HCT116 (cell line): ENCODE measurements at regions not wholly inside any gene's neighbourhood (a gene's known extent, or its start where the extent isn't known, plus 50 kb on each side); places are given as distances from the start of the nearest gene placed in this dataset.

Source experiments
- ATAC-seq: fragments of 200-7000 bp; cut with Tn5 transposase; 2 replicates; pipeline ENCODE4 v1.9.1; 2020; ENCODE audit warnings: mild to moderate bottlenecking, moderate library complexity
- BruUV-seq: library from RNA; stranded (reverse); fragments of 400-500 nt; replicated peaks from 2 replicates; lab custom pipeline; 2021; lab: Mats Ljungman, UMichigan
- CTCF ChIA-PET: fragments of 300-600 bp; sonication (Branson Sonifier 250); formaldehyde crosslinking; loops from one replicate; lab custom pipeline; 2021; ENCODE audit warnings: antibody characterized with exemption; lab: Charles Lee
- POLR2A ChIA-PET: fragments of 300-600, 350-600 bp; sonication (Branson Sonifier 250); formaldehyde crosslinking; loops from one replicate; lab custom pipeline; 2021; ENCODE audit warnings: antibody characterized with exemption; lab: Charles Lee
- RAD21 ChIA-PET, 2 experiments: fragments of 300-600 bp; sonication (Branson Sonifier 250); formaldehyde crosslinking; loops; one replicate each; lab custom pipeline; 2023; ENCODE audit warnings: low total read pairs in 2 of 2; ENCODE audit not compliant: uncharacterized antibody in 2 of 2, unreplicated experiment in 2 of 2, low non-redundant PET in 1 of 2; lab: Charles Lee
- DNase-seq: peaks from one replicate; pipeline ENCODE4 v3.0.0-alpha.2; 2010; ENCODE audit warnings: low read depth, low spot score
- H2AFZ ChIP-seq: fragments of 200-600 bp; shearing (Covaris generic), sonication (generic); 2 replicates; pipeline ENCODE4 v1.6.1; 2017; ENCODE audit warnings: low read depth, mixed run types, mixed read lengths, antibody characterized with exemption, low read length; ENCODE audit not compliant: poor library complexity, severe bottlenecking
- H3K27ac ChIP-seq: 2 replicates; pipeline ENCODE4 v1.5.1; 2012; ENCODE audit warnings: low read depth, low read length
- H3K27me3 ChIP-seq: fragments of 200-600 bp; sonication (generic); 2 replicates; pipeline ENCODE4 v1.6.1; 2016; ENCODE audit warnings: mixed run types, low read length, mixed read lengths; ENCODE audit not compliant: insufficient read depth
- H3K36me3 ChIP-seq, 2 experiments: fragments of 200-500 bp in 1 of 2; fragments of 200-600 bp in 1 of 2; sonication (Bioruptor generic) in 1 of 2; sonication (generic) in 1 of 2; 2 replicates each; pipeline versions ENCODE4 v1.5.1 to v1.6.1; 2014 to 2016; ENCODE audit warnings: low read length in 2 of 2, inconsistent platforms in 1 of 2, mixed read lengths in 1 of 2, mixed run types in 1 of 2; ENCODE audit not compliant: insufficient read depth in 2 of 2, control insufficient read depth in 1 of 2
- H3K4me1 ChIP-seq, 2 experiments: fragments of 200-600 bp in 1 of 2; sonication (generic) in 1 of 2; 2 replicates each; pipeline versions ENCODE4 v1.5.1 to v1.6.1; 2012 to 2017; ENCODE audit warnings: low read length in 2 of 2, inconsistent platforms in 1 of 2, mild to moderate bottlenecking in 1 of 2, mixed read lengths in 1 of 2, mixed run types in 1 of 2, moderate library complexity in 1 of 2; ENCODE audit not compliant: insufficient read depth in 2 of 2, control insufficient read depth in 1 of 2
- H3K4me2 ChIP-seq: fragments of 200-600 bp; sonication (generic); 2 replicates; pipeline ENCODE4 v1.6.1; 2017; ENCODE audit warnings: mixed run types, low read length, mixed read lengths
- H3K4me3 ChIP-seq, 2 experiments: fragments of 200-600 bp in 1 of 2; sonication (generic) in 1 of 2; replicated peaks in 1 of 2; 2 replicates each; pipeline ENCODE4 v1.5.1; 2011 to 2016; ENCODE audit warnings: low read length in 2 of 2, control low read depth in 1 of 2, low read depth in 1 of 2, mild to moderate bottlenecking in 1 of 2, mixed read lengths in 1 of 2, mixed run types in 1 of 2
- H3K79me2 ChIP-seq: fragments of 200-600 bp; sonication (generic); 2 replicates; pipeline ENCODE4 v1.6.1; 2017; ENCODE audit warnings: mild to moderate bottlenecking, mixed run types, low read length, moderate library complexity, mixed read lengths; ENCODE audit not compliant: insufficient read depth
- H3K9ac ChIP-seq: fragments of 200-600 bp; sonication (generic); 2 replicates; pipeline ENCODE4 v1.6.1; 2016; ENCODE audit warnings: low read length, mixed read lengths
- H3K9me2 ChIP-seq: fragments of 200-600 bp; sonication (generic), shearing (Covaris generic); 2 replicates; pipeline ENCODE4 v1.6.1; 2017; ENCODE audit warnings: mixed run types, mild to moderate bottlenecking, moderate library complexity; ENCODE audit not compliant: insufficient read depth
- H3K9me3 ChIP-seq, 2 experiments: fragments of 200-500 bp in 1 of 2; fragments of 200-600 bp in 1 of 2; sonication (Bioruptor generic) in 1 of 2; sonication (generic) in 1 of 2; 2 replicates each; pipeline ENCODE4 v1.6.1; 2014 to 2017; ENCODE audit warnings: low read length in 2 of 2, mixed read lengths in 2 of 2, inconsistent platforms in 1 of 2, low read depth in 1 of 2, mild to moderate bottlenecking in 1 of 2, mixed run types in 1 of 2, moderate library complexity in 1 of 2; ENCODE audit not compliant: control insufficient read depth in 1 of 2, insufficient read depth in 1 of 2
- H4K20me1 ChIP-seq: fragments of 200-600 bp; sonication (generic), shearing (Covaris generic); 2 replicates; pipeline ENCODE4 v1.6.1; 2017; ENCODE audit warnings: mixed run types, mild to moderate bottlenecking, moderate library complexity; ENCODE audit not compliant: insufficient read depth
- CBX3 ChIP-seq: IDR thresholded peaks from 2 replicates; pipeline ENCODE4 v1.6.1; 2012; ENCODE audit warnings: low read depth
- CEBPB ChIP-seq: IDR thresholded peaks from 2 replicates; pipeline ENCODE4 v1.6.1; 2012; ENCODE audit warnings: low read depth
- EGR1 ChIP-seq: IDR thresholded peaks from 2 replicates; pipeline ENCODE4 v1.6.1; 2012; ENCODE audit warnings: low read depth
- EZH2 ChIP-seq: fragments of 200-600 bp; sonication (generic); IDR thresholded peaks from 2 replicates; pipeline ENCODE4 v1.6.1; 2017; ENCODE audit warnings: antibody characterized with exemption, mixed run types
- FOSL1 ChIP-seq: IDR thresholded peaks from 2 replicates; pipeline ENCODE4 v1.6.1; 2012; ENCODE audit warnings: low read depth
- POLR2A ChIP-seq: IDR thresholded peaks from 2 replicates; pipeline ENCODE4 v1.7.0; 2011; ENCODE audit warnings: borderline replicate concordance; ENCODE audit not compliant: insufficient read depth, insufficient read length; ENCODE audit errors: extremely low read depth
- POLR2AphosphoS5 ChIP-seq: IDR thresholded peaks from 2 replicates; pipeline ENCODE4 v1.6.1; 2011; ENCODE audit warnings: mild to moderate bottlenecking, low read depth, low read length, moderate library complexity
- SP1 ChIP-seq: IDR thresholded peaks from 2 replicates; pipeline ENCODE4 v1.6.1; 2012; ENCODE audit warnings: low read depth
- SRF ChIP-seq: IDR thresholded peaks from 2 replicates; pipeline ENCODE4 v1.6.1; 2012; ENCODE audit warnings: low read depth
- TCF7L2 ChIP-seq: IDR thresholded peaks from 2 replicates; pipeline ENCODE4 v1.7.0; 2011; ENCODE audit warnings: borderline replicate concordance, inconsistent platforms; ENCODE audit not compliant: insufficient read depth, insufficient read length; ENCODE audit errors: extremely low read depth
- ZFX ChIP-seq: fragments of 450-650 bp; IDR thresholded peaks from 2 replicates; pipeline ENCODE4 v1.6.1; 2017
- ZNF274 ChIP-seq: fragments of 200-500 bp; sonication (Bioruptor generic); IDR thresholded peaks from 2 replicates; pipeline ENCODE4 v1.6.1; 2014; ENCODE audit warnings: mild to moderate bottlenecking, low read depth, low read length, inconsistent platforms
- intact Hi-C: fragments of 100-400 bp; cut with micrococcal nuclease; formaldehyde crosslinking; loops from 2 replicates; pipeline ENCODE4 v1.10.0; 2022
- TF ChIP-seq, protein P1 (sequence below): IDR thresholded peaks from 2 replicates; pipeline ENCODE4 v1.6.1; 2012
- TF ChIP-seq, protein P2 (sequence below): IDR thresholded peaks from 2 replicates; pipeline ENCODE4 v1.6.1; 2011; ENCODE audit warnings: mild to moderate bottlenecking, low read length, moderate library complexity; ENCODE audit not compliant: insufficient replicate concordance; ENCODE audit errors: extremely low read depth
- TF ChIP-seq, protein P3 (sequence below): IDR thresholded peaks from 2 replicates; pipeline ENCODE4 v1.6.1; 2012
- TF ChIP-seq, protein P4 (sequence below): IDR thresholded peaks from 2 replicates; pipeline ENCODE4 v1.6.1; 2012; ENCODE audit warnings: low read depth

DNA sequence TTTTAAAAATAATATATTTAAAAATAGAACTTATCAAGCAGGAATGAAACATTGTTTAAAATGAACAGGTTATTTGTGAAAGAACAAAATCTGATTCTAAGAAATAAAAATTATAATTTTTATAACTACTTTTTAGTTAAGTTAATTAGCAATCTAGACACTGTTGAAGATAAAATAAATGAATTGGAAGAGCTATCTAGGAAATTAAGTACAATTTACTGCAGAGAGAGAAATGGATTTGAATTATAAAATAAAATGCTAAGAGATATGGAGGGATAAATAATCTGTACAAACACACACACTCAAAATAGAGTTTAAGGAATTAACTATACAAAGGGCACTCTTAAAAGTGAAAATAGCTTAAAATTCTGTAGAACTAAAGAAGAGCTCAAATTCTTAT lies 1123.1 kb downstream of the PLA2G4A start:
- Histone ChIP-seq H3K27ac (no peak overlapping the region), H3K4me1 (no peaks in the 10 kb centered on the region), H4K20me1 (no peaks in the 10 kb centered on the region), H3K27me3 (no peaks in the 10 kb centered on the region), H3K9ac (no peak overlapping the region), H3K79me2 (no peaks in the 10 kb centered on the region), H3K4me3 (no peak overlapping the region), H3K4me2 (no peak overlapping the region), H3K36me3 (no peaks in the 10 kb centered on the region), H2AFZ (no peak overlapping the region), H3K9me2 (no peaks in the 10 kb centered on the region), H3K9me3 (peaks cover 0 to under 1% of the 10 kb centered on the region in 2 experiments; a peak in 1 of 4 replicates)
- BruUV-seq, result no TSS peak
- ChIA-PET RAD21 (no interaction called here), POLR2A (no interaction called here), CTCF (no interaction called here)
- ATAC-seq (no peak), DNase-seq (no peak)
- TF ChIP-seq, protein P1, sequence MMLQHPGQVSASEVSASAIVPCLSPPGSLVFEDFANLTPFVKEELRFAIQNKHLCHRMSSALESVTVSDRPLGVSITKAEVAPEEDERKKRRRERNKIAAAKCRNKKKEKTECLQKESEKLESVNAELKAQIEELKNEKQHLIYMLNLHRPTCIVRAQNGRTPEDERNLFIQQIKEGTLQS, result no peak
- no peak for TF ChIP-seq SRF
- TF ChIP-seq FOSL1, result no peak
- intact Hi-C loops, result no loop called here

DNA sequence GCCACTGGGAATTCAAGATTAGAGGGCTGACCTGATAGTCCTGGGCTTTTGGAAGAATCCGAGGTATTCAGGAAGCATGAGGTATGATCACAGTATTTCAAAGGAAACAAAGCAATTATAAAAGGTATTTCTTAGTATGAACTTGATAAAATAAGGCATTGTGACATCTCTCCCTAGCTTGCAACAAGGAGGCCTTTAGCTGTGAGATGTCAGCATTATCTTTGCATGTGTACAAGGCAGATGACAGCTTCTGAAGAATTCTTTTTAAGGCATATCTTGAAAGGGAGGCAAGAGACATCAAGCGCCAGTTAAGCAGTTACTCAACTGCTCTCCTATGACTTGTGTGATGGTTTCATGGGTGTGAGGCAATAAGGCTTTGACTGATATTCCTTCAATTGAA lies 1123.7 kb downstream of the PLA2G4A start:
- intact Hi-C loops, result no loop called here
- H3K9ac ChIP-seq, result no peak overlapping the region
- ChIA-PET RAD21 (no interaction called here), POLR2A (no interaction called here), CTCF (no interaction called here)
- no peak overlapping the region for H3K27ac ChIP-seq
- no peak overlapping the region for H3K4me2 ChIP-seq
- H3K9me2 ChIP-seq, result no peaks in the 10 kb centered on the region
- H4K20me1 ChIP-seq, result no peaks in the 10 kb centered on the region
- H3K4me3 ChIP-seq, result no peak overlapping the region
- H3K9me3 ChIP-seq, result no peaks in the 10 kb centered on the region
- no peak for ATAC-seq
- no peaks in the 10 kb centered on the region for H3K27me3 ChIP-seq
- no peaks in the 10 kb centered on the region for H3K36me3 ChIP-seq
- no peak overlapping the region for H2AFZ ChIP-seq
- BruUV-seq, result no TSS peak
- no peaks in the 10 kb centered on the region for H3K79me2 ChIP-seq
- H3K4me1 ChIP-seq, result no peaks in the 10 kb centered on the region
- DNase-seq, result no peak
- TF ChIP-seq, protein P2, sequence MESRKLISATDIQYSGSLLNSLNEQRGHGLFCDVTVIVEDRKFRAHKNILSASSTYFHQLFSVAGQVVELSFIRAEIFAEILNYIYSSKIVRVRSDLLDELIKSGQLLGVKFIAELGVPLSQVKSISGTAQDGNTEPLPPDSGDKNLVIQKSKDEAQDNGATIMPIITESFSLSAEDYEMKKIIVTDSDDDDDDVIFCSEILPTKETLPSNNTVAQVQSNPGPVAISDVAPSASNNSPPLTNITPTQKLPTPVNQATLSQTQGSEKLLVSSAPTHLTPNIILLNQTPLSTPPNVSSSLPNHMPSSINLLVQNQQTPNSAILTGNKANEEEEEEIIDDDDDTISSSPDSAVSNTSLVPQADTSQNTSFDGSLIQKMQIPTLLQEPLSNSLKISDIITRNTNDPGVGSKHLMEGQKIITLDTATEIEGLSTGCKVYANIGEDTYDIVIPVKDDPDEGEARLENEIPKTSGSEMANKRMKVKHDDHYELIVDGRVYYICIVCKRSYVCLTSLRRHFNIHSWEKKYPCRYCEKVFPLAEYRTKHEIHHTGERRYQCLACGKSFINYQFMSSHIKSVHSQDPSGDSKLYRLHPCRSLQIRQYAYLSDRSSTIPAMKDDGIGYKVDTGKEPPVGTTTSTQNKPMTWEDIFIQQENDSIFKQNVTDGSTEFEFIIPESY, result no peak
- TF ChIP-seq POLR2A (no peak), CBX3 (no peak), ZNF274 (no peak), EGR1 (no peak), CEBPB (no peak), TCF7L2 (no peak), FOSL1 (no peak), EZH2 (no peak), ZFX (no peak), SP1 (no peak), POLR2AphosphoS5 (no peak)
- TF ChIP-seq, protein P3, sequence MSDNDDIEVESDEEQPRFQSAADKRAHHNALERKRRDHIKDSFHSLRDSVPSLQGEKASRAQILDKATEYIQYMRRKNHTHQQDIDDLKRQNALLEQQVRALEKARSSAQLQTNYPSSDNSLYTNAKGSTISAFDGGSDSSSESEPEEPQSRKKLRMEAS, result no peak
- TF ChIP-seq, protein P4, sequence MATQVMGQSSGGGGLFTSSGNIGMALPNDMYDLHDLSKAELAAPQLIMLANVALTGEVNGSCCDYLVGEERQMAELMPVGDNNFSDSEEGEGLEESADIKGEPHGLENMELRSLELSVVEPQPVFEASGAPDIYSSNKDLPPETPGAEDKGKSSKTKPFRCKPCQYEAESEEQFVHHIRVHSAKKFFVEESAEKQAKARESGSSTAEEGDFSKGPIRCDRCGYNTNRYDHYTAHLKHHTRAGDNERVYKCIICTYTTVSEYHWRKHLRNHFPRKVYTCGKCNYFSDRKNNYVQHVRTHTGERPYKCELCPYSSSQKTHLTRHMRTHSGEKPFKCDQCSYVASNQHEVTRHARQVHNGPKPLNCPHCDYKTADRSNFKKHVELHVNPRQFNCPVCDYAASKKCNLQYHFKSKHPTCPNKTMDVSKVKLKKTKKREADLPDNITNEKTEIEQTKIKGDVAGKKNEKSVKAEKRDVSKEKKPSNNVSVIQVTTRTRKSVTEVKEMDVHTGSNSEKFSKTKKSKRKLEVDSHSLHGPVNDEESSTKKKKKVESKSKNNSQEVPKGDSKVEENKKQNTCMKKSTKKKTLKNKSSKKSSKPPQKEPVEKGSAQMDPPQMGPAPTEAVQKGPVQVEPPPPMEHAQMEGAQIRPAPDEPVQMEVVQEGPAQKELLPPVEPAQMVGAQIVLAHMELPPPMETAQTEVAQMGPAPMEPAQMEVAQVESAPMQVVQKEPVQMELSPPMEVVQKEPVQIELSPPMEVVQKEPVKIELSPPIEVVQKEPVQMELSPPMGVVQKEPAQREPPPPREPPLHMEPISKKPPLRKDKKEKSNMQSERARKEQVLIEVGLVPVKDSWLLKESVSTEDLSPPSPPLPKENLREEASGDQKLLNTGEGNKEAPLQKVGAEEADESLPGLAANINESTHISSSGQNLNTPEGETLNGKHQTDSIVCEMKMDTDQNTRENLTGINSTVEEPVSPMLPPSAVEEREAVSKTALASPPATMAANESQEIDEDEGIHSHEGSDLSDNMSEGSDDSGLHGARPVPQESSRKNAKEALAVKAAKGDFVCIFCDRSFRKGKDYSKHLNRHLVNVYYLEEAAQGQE, result no peak
- TF ChIP-seq, protein P1, result no peak
